NCI-H524 (cell line): ENCODE measurements at regions not wholly inside any gene's neighbourhood (a gene's known extent, or its start where the extent isn't known, plus 50 kb on each side); places are given as distances from the start of the nearest gene placed in this dataset.

Source experiments
- DNase-seq, 2 experiments: peaks; one replicate each; lab custom pipeline; 2025; lab: John Stamatoyannopoulos, UW

DNA sequence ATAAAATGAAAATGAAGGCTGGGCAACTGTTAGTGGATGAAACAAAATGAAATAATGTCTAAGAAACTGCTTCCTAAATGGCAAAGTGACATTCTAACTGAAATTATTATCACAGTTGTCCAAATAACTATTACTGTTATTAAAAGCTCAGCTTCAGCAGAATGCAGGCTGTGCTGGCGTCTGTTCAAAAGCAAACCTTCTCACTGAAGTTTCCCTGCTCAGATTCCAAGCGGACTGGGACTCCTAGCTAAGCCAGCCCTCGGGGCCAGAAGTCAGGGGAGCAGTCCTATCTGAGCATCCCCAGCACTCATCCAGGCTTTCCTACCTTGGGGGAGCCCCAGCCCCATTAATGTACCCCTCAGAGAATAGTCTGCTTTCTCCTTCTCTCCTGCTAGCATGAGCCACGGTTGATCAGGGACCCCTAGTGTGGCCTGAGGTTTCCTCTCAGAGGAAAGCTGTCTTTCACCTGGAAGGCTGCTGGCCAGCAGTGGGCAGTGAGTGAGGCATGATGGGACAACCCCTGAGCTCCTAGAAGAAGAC lies 1167.3 kb downstream of the TBC1D22A start:
- no peak for DNase-seq

DNA sequence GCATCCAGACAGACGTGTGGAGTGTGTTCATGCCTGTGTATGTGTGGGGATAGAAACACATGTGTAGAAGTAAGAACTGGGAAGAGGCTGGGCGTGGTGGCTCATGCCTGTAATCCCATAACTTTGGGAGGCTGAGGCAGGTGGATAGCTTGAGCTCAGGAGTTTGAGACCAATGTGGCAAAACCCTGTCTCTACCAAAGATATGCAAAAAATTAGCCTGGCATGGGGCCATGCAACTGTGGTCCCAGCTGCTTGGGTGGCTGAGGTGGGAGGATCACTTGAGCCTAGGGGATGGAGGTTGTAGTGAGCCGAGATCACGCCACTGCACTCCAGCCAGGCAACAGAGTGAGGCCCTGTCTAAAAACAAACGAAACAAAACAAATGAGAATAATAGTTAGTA lies 1166.6 kb downstream of the TBC1D22A start:
- no peak for DNase-seq

DNA sequence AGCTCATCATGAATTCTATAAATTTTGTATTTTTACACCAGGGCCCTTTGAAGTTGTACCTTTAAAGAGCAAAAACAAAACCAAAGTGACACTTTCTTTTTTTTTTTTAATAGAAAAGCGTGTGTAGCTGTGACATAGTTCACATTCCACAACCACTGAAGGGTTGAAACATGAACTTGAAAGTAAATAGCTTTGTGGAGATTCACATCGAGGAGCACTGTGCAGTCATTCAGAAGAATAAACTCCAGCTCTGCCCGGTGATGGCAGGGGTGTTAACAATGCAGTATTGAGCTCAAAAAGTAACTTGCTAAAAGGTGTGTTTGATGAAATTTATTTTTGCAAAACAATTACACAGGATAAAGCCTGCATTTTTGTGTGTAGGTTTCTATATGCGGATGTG lies 1166.2 kb downstream of the TBC1D22A start:
- DNase-seq = no peak

DNA sequence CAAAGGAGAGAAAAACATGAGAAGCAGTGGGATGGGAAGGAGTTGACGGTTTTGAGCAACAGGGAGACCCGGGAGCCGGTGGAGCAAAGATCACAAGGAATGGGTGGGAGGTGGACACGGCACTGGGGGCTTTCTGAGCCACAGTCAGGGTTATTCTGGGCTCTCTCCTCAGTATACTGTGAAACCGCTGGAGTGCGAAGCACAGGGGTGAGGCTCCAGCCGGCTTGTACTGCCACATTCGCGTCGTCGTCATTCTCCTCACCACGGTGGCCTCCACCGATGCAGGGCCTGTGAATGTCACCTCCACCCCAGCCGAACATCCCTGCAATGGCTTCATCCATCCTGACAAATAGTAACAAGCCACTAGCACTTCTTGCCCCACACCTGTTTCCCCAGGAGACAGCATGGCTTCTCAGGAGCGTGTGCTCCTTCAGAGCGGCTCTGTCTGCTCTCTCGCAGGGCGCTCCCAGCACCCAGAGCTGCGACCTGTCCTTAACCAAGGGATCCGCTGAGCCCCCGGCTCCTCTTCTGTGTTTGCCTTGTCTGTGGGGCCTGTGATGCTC lies 1165.3 kb downstream of the TBC1D22A start:
- no peak for DNase-seq

DNA sequence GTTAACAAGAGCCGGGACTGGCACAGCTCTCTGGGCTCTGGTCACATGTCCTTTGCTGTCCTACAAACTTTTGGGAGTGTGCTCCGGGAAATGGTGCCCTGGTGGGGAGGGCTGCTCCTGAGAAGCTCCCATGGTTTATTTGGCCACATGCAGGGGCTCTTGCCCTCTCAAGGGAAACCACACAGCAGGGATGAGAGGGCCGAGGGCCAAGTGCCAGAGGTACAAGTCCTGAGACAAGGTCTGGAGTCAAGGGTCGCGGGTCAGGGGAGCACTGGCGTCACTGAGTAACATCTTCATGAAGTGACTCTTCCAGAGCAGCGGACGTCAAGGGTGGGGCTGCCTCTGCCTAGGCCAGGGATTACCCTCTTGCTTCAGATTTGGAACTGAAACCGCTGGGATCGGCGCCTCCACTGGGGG lies 1160.6 kb downstream of the TBC1D22A start:
- no peak for DNase-seq

DNA sequence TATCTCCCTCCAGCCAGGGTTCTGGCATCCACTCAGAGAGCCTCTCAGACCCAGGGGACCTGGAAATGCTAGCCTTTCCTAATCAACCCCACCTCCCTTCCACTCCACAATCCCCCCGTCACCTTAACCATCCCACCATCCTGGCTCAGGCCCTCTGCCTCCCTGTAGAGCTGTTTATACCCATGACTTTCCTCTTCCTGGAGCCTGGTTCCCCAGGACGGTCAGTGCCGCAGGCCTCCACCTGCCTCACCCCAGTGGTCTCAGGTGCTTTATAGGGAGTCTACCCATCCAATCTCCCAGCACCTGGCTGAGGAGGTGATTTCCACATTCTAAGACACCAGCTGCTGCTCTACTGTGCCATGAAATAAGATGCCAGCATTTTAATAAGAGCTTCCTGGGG lies 1159.5 kb downstream of the TBC1D22A start:
- DNase-seq = no peak

DNA sequence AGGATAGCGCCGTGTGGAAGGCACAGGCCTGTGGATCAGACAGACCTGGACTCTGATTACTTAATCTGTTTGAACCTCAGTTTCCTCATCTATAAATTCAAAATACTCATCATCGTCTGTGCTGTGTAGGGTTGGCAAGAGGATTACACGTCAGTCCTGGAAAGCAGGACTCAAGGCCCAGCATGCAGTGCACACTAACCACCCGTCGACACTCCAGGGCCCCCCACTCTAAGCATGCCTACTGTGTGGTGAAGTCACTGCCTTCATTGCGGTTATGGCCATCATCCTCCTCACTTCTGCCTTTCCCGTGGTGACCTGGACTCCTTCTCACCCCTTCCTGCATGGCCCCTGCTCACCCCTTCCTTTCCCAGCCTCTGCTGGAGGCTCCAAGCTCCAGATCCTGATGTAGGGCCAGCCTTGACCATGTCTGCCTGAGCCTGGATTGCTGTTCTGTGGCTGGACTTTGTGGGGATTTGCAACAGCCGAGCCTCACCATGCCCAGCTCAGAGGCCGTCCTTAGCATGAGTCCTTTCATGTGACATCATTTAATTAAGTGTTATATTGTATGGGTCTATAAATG lies 1158.0 kb downstream of the TBC1D22A start:
- no peak for DNase-seq

DNA sequence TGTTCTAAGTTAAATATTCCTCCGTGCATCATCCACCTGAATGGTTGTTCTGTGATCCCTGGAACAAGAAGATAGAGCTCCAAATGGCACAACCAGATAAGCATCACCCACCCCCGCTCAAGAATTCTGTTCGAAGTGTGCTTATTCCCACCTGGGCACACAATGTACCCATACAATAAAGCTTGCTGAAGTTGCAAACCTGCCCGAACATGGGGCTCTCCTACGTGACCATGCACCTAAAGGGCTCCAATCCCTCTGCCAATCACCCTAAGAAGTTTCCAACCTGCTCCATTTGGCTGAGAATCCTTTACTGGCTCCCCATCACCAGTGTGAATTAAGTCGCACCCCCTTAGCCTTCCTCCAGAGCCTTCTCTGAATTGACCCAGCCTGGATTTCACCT lies 1157.4 kb downstream of the TBC1D22A start:
- no peak for DNase-seq

DNA sequence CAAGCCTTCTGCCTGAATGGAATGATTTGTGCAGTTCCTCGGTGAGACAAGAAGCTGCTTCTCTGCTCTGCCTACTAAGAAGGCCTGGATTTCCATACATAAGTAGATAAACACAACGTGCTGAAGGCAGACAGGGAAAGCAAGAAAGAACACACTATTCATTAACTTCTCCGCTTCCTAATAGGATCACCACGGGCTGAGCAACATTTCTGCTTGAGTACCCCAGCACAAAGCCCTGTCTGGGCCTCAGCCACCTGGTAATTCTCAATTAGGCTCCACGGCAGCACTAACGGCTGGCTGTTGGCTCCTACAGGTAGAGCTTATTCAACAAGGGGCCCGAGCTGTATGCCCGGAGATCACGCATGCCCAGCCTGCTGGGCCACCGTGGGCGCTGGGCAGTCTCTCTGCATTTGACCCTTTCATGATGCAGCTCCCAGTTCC lies 1156.6 kb downstream of the TBC1D22A start:
- DNase-seq = peak in 1 of 2 experiments; percentile 71

DNA sequence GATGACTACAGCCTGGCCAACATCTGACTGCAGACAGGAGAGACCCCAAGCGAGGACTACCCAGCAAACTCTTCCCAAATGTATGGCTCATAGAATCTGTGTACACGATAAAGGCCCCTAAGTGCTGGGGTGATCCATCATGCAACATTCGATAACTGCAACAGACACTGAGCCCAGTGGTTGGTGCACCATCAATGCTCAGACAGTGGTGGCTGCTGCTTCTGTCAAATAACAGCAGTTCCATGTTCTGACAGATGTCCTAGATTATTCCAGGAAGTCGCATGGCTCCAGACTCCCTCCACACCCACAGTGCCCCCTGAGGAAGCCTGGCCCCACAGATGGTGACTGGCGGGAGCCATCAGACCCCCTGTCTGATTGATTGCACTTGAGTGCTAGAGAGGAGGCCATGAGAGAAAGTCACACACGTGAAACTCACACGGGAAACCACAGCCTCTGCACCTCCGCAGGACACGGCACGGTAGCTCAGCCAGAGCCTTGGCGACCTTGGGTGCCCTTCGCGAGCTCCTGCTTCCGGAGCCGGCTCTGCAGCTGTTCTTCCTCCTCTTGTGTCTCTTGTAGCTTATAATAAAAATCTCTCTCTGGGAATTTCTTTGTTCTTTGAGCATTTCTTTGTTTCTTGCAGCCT lies 1155.9 kb downstream of the TBC1D22A start:
- peak; percentile 38 to 71 for DNase-seq

DNA sequence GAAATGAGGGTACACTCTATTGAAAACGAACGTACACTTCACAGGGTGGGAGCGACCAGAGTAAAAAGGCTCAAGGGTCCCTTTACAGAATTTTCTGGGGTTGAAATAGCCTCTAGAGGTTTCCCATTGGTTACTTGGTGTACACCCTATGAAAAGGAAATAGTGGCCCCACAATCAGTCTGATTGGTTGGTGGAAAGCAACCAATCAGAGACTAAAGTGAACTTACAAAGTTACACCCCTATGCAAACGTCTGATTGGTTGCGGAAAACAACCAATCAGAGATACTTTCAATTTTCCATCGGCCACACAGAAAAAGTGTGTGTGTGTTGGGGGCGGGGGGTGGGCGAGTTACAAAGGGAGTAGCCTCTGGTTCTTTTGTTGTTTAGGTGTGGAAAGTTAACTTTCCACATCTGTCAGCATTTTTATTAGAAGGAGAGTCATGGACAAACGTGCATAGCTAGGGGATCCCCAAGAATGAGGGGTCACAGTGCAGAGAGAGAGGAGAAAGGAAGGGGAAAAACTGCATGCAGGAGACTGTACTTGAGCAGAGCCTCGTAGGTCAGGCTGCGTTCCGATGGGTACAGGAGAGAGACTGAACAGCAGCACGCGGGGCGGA lies 1152.1 kb downstream of the TBC1D22A start:
- DNase-seq = no peak

DNA sequence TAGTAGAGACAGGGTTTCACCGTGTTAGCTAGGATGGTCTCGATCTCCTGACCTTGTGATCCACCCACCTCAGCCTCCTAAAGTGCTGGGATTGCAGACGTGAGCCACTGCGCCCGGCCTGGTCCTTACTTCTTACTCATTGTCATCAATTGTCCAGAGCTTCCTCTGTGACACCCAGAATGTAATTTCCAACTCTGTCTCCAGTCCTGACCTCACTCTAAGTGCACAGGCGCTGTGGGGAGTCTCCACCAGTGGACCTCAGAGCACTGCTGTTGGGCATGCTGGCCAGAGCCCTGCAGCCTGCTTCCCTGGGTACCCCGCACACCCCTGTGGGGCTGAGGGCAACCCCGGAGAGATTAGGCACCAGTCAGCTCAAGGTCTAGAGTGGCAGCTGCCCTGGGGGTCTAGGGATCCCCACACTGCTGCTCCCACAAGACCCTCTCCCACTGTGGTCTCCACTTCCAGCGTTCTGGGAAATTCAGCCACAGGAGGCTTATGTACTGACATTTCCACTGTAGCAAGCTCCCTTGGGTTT lies 1140.3 kb downstream of the TBC1D22A start:
- DNase-seq = no peak

DNA sequence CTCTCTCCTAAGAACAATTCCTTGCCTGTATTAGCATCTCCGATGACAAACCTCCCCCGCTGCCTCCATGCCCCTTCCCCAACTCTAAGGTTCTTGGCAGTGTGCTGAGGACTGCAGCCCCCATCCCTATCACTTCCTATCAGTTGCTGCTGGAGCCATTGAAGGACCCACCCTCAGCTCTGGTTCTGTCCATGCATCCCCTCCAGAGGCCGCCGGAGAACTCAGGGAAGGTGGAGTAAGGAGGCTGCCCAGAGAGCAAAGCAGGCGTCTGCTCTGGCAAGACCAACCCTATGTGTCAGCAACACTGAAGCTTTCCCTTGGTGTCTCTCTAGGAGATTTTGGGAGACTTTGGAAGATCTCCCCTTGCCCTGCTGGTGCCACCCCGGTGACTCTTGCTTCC lies 1139.5 kb downstream of the TBC1D22A start:
- DNase-seq = no peak

DNA sequence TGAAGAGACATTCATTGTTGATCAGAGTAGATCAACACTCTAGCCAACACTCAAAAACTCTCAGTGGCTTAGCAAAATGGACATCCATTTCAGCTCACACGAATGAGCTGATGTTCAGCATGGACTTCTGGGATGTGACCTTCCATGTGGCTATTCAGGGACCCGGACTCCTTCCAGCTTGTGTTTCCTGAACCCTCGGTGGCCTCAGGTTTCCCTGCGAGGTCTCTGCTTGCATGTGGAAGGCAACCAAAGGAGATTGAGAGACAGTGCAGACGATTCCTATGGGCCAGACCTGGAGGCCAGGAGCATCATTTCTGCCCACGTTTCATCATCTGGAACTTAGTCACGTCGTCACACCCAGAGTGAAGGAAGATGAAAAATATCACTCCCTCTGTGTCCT lies 1137.4 kb downstream of the TBC1D22A start:
- DNase-seq = no peak

DNA sequence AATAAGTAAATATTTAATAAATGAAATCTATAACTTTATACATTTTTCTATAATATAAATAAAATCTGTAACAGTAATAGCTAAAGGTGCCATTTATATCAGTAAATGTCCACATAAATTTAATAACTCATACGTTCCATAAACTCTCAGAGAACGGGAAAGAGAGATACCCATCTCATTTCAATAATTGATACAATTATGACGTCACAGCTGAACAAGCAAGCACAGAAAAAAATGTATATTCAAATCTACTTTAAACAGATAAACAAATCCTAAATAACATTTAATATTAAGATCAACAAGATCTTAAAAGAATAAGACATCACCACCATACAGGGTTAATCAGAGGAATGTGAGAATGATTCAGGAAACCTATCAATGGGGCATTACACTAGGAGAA lies 1136.5 kb downstream of the TBC1D22A start:
- no peak for DNase-seq

DNA sequence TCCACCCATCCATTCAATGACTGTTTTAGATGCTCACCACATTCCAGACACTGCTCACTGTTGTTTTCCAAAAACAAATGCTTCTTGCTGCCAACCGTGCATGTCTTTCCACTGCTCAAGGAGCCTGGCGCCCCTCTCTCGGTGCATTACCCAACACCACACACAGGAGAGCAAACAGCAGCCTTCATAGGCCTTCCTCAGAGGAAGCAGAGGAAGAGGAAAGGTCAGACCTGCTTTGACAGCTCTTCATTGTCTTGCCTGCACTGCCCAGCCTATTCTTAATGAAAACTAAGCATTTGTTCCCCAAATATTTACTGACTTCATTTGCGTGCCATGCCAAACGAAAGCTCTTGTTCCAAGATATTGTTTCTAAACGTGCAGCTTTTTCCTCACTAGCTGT lies 1129.2 kb downstream of the TBC1D22A start:
- DNase-seq = no peak

DNA sequence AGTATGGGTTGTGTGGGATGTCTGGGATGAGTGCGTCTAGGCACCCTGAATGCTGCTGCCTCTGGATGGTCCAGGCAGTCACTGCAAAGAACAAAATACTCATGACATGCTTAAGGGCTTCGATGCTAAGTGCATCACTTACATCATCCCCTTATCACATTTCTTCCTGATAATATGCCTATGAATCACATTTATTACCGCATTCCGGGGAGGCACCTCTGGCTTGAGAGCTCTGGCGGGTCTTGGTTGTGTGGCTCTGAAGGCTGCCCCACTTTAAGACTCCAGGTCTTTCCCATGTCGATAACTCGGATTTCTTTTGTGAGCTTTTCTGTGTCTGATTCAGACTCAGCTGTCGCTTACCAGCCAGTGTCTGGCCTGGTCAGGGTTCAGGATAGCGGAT lies 1126.4 kb downstream of the TBC1D22A start:
- no peak for DNase-seq

DNA sequence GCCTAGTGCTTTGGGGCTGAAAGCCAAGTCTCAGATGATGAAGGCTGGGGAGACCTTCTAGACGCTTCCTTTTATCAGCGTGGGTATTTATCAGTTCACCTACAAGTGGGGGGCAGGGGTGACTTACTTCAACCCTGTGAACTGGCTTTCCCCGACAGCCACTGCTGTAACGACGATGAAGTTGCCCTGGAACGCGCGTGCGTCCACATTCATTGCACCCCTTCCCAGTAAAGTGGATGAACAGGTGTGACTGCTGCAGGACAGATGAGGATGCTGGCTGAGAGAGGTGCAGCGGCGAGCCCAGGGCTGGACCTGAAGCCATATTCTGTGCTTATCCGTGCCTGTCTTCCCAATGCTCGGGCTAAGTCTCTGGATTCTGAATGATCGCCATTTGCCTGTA lies 1122.3 kb downstream of the TBC1D22A start:
- DNase-seq = no peak

DNA sequence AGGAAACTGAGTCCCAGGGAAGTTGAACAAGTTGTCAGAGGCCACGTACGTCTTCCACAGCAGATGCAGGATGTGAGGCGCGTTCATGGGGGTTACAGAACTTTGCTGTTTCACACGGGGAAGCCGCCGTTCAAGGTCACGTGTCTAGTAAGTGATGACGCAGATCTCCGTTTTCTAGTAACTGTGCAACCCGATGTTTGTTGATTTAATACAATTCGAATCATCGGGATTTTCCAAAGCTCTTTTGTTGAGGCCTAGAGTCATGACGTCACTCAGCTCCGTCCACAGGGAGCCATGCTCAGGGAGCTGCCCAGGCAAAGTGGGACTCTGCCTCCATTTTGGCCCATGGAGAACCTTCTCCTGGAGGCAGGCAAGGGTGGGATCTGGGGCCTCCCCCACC lies 1121.8 kb downstream of the TBC1D22A start:
- no peak for DNase-seq

DNA sequence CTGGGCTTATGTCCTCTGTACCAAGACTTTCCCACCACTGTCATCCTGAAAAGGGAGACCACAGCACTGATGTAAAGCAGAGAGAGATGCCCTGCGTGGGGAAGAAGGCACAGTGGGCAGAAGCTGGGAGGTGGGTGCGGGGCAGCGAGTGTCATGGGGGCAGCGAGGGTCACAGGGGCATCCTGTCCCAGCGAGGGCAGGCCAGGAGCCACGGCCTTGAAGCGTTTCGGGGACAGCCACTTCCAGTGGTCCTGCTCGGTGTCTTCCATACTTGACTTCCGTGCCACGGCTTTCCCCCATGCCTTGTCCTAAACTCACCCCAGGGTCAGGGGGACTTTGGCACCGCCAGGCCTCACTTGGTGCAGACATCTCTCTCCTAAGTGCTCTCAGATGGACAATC lies 1121.3 kb downstream of the TBC1D22A start:
- DNase-seq = no peak

DNA sequence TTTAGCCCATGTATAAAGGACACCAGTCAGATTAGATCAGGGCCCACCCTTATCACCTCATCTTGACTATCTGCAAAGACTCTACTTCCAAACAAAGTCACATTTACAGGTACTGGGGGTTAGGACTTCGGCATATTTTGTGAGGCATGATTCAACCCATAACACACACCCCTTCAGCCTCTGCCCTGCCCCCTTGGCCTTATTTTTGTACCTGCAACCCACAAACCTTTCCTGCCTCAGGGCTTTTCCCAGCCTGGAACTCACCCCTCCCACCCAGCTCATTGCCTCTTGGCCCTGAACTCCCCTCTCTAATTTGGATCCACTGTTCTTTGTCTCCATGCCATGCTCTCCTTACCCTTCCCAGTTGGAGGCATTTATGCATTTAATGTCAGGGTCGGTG lies 1116.9 kb downstream of the TBC1D22A start:
- DNase-seq = no peak

DNA sequence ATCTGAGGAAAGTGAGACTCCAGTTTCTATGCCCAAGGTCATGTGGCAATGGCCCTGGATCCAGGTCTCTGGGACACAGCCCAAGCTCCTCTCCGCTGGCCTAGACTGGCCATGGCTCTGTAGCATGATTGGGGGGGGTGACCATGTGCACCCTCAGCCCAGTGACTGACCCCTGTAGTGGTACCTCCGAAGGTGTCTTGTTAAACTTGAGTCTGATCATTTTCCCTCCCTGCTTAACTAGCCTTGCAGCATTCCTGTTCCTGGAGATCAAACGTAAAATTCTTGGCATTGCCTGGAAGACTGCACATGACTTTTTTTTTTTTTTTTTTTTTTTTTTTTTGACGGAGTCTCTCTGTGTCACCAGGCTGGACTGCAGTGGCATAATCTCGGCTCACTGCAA lies 1116.0 kb downstream of the TBC1D22A start:
- no peak for DNase-seq
